Fibroblast of villous mesenchyme (primary cell): ENCODE measurements at regions not wholly inside any gene's neighbourhood (a gene's known extent, or its start where the extent isn't known, plus 50 kb on each side); places are given as distances from the start of the nearest gene placed in this dataset.

Experiments used
- DNase-seq: peaks from one replicate; pipeline ENCODE4 v3.0.0-alpha.2; 2010; ENCODE audit warnings: low read depth
- H3K4me3 ChIP-seq: 2 replicates; pipeline ENCODE4 v1.5.1; 2011; ENCODE audit warnings: low read depth, mild to moderate bottlenecking, low read length
- CTCF ChIP-seq: IDR thresholded peaks from 2 replicates; pipeline ENCODE4 v1.5.1; 2012; ENCODE audit warnings: low read depth, mild to moderate bottlenecking, low read length; ENCODE audit not compliant: insufficient read depth

DNA sequence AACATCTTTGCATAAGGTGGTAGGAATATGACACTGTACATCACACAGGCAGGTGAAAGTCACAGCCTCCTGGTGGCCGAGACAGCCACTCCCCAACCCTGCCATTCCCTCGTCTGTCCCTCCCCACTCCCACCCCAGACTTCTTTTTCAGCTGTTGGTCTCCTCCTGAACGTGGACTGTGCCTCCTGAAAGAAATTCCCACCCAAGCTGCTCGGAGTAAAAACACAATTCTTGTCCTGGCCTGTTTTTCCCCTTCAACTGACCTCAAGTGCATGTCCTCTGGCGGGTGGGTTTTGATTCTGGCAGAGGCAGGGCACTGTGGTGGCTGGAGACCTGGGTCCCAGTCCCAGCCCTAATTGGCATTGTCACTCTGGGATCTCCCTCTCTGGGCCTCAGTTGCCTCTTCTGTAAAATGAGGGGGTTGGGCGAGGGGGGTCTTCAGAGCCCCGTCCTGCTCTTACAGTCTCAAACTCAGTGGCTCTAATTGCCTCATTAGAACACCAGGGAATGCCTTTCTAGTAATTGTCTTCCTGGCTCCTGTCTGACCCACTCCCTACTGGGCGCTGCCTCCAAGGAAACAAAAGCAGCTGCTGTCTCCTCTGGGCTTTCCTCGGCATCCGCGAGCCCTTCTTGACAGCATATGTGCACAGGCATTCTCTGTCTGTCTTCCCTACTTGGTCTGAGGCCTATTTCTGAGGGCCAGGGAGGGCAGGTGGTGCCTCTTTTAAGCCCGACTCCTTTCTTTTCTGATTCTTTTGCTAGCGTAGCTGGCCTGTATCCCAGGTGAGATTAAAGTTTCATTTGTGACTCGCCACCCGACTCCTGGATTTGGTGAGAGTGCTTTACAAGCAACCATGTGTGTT lies 186.6 kb upstream of the RMST start:
- no peak overlapping the region for H3K4me3 ChIP-seq
- DNase-seq = no peak
- TF ChIP-seq CTCF = no peak

GRCh38 chr12:97276661-97277429 lies 185.8 kb upstream of the RMST start:
- no peak overlapping the region for H3K4me3 ChIP-seq
- DNase-seq = no peak
- no peak for TF ChIP-seq CTCF

GRCh38 chr12:97283297-97283696 lies 179.3 kb upstream of the RMST start:
- DNase-seq = no peak
- no peak for TF ChIP-seq CTCF
- H3K4me3 ChIP-seq = no peak overlapping the region

GRCh38 chr12:97288531-97288930 lies 174.1 kb upstream of the RMST start:
- no peak for TF ChIP-seq CTCF
- DNase-seq = no peak
- H3K4me3 ChIP-seq = no peak overlapping the region

- TF ChIP-seq CTCF = no peak
- no peak for DNase-seq
These were observed 170.0 kb upstream of the RMST start for GRCh38 chr12:97292588-97292987.

DNA sequence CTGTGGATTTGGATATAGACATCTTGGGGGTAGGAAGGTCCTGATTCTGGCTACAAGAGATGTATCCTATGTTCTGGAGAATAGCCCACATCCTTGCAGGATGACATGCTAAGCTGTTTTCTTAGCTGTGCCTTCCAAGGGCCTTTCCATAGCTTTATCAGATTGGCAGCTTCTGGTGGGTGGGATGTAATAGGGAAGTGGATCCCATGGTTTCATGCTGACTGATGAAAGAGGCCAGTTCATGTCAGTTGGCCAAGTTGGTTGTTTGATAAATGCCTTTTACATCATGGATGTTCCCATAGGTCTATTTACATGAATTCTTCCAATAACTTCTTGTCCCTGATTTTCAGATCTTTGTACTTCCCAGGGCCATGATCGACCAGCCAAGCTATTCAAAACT lies 169.1 kb upstream of the RMST start:
- no peak overlapping the region for H3K4me3 ChIP-seq
- no peak for DNase-seq
- no peak for TF ChIP-seq CTCF

More at GRCh38 chr12:97292588-97292987, 170.0 kb upstream of the RMST start:
- no peak overlapping the region for H3K4me3 ChIP-seq
